HG03439 (cell line): ENCODE measurements at regions not wholly inside any gene's neighbourhood (a gene's known extent, or its start where the extent isn't known, plus 50 kb on each side); places are given as distances from the start of the nearest gene placed in this dataset.
"Not testable (repeated sequence)": the region's sequence is repeated elsewhere in the genome, so short reads cannot be mapped to it uniquely, and the experiment has no call there.

Experiments used
- ATAC-seq: cut with Tn5 transposase; IDR thresholded peaks from one replicate; pipeline ENCODE4 v1.9.1; 2021; ENCODE audit warnings: mild to moderate bottlenecking, moderate library complexity; ENCODE audit not compliant: unreplicated experiment

GRCh38 chr2:13334071-13334470 is 617.3 kb downstream of the TRIB2 start:
- ATAC-seq = not testable (repeated sequence)

GRCh38 chr2:13334545-13334944 is 617.8 kb downstream of the TRIB2 start:
- ATAC-seq = no peak

GRCh38 chr2:13335862-13336535 is 619.3 kb downstream of the TRIB2 start:
- no peak for ATAC-seq

- no peak for ATAC-seq
Observed at GRCh38 chr2:13351068-13351467, 634.3 kb downstream of the TRIB2 start.

- no peak for ATAC-seq
Observed at GRCh38 chr2:13353083-13353482, 636.3 kb downstream of the TRIB2 start.

- no peak for ATAC-seq
Observed at GRCh38 chr2:13354031-13354430, 637.3 kb downstream of the TRIB2 start.

- ATAC-seq = not testable (repeated sequence)
Observed at GRCh38 chr2:13381928-13382327, 665.2 kb downstream of the TRIB2 start.

- ATAC-seq = not testable (repeated sequence)
Observed at GRCh38 chr2:13389172-13389571, 672.4 kb downstream of the TRIB2 start.

GRCh38 chr2:13390676-13391075 is 673.9 kb downstream of the TRIB2 start:
- no peak for ATAC-seq

- ATAC-seq = no peak
Observed at GRCh38 chr2:13401312-13401711, 684.6 kb downstream of the TRIB2 start.

- no peak for ATAC-seq
Observed at GRCh38 chr2:13413989-13414388, 697.3 kb downstream of the TRIB2 start.

- no peak for ATAC-seq
Observed at GRCh38 chr2:13414897-13415296, 698.2 kb downstream of the TRIB2 start.

GRCh38 chr2:13433954-13434353 is 717.2 kb downstream of the TRIB2 start:
- ATAC-seq = no peak

- peak; percentile 51 for ATAC-seq
Observed at GRCh38 chr2:13443554-13444261, 727.0 kb downstream of the TRIB2 start.

- no peak for ATAC-seq
Observed at GRCh38 chr2:13462464-13462863, 745.7 kb downstream of the TRIB2 start.

GRCh38 chr2:13466076-13466475 is 749.3 kb downstream of the TRIB2 start:
- ATAC-seq = no peak

GRCh38 chr2:13474538-13474937 is 757.8 kb downstream of the TRIB2 start:
- ATAC-seq = no peak

GRCh38 chr2:13480057-13480456 is 763.3 kb downstream of the TRIB2 start:
- peak; percentile 71 for ATAC-seq

GRCh38 chr2:13481201-13481600 is 764.5 kb downstream of the TRIB2 start:
- no peak for ATAC-seq

GRCh38 chr2:13485256-13485655 is 768.5 kb downstream of the TRIB2 start:
- ATAC-seq = no peak

- no peak for ATAC-seq
Observed at GRCh38 chr2:13488965-13489364, 772.2 kb downstream of the TRIB2 start.

- no peak for ATAC-seq
Observed at GRCh38 chr2:13492262-13492661, 775.5 kb downstream of the TRIB2 start.

GRCh38 chr2:13495051-13495450 is 778.3 kb downstream of the TRIB2 start:
- ATAC-seq = peak; percentile 52
